Activated B cell treated with CpG ODN at 0.5 μM for 24 hours (primary cell): ENCODE measurements at regions not wholly inside any gene's neighbourhood (a gene's known extent, or its start where the extent isn't known, plus 50 kb on each side); places are given as distances from the start of the nearest gene placed in this dataset.

ENCODE experiments used
- ATAC-seq: fragments of 200-7000 bp; cut with Tn5 transposase; one replicate; pipeline ENCODE4 v1.10.0; 2021; ENCODE audit warnings: low read depth, mild to moderate bottlenecking, moderate library complexity
- CTCF ChIA-PET: fragments of 350-600 bp; sonication (Branson Sonifier 250); formaldehyde crosslinking; loops from one replicate; lab custom pipeline; 2021; ENCODE audit warnings: antibody characterized with exemption; lab: Charles Lee
- POLR2A ChIA-PET: fragments of 350-600 bp; sonication (Branson Sonifier 250); formaldehyde crosslinking; loops from one replicate; lab custom pipeline; 2021; ENCODE audit warnings: antibody characterized with exemption; lab: Charles Lee
- DNase-seq: peaks from one replicate; pipeline ENCODE4 v3.0.0; 2022
- H3K27ac Mint-ChIP-seq: one replicate; pipeline ENCODE4 v1.8.0; 2020; ENCODE audit warnings: mixed read lengths
- H3K27me3 Mint-ChIP-seq: one replicate; pipeline ENCODE4 v1.8.0; 2021; ENCODE audit warnings: mixed read lengths
- H3K36me3 Mint-ChIP-seq: one replicate; pipeline ENCODE4 v1.8.0; 2021; ENCODE audit warnings: low read depth, mixed read lengths
- H3K4me1 Mint-ChIP-seq: one replicate; pipeline ENCODE4 v1.8.0; 2021; ENCODE audit warnings: mixed read lengths
- H3K4me3 Mint-ChIP-seq: one replicate; pipeline ENCODE4 v1.8.0; 2020; ENCODE audit warnings: mild to moderate bottlenecking, mixed read lengths
- H3K9me3 Mint-ChIP-seq: one replicate; pipeline ENCODE4 v1.8.0; 2020; ENCODE audit warnings: mixed read lengths
- intact Hi-C: fragments of 100-400 bp; cut with micrococcal nuclease; formaldehyde crosslinking; loops from one replicate; pipeline ENCODE4 v1.15.1; 2024
- TF ChIP-seq, protein P1 (sequence below): fragments of 200-600 bp; IDR thresholded peaks from one replicate; pipeline ENCODE4 v1.8.0; 2022; ENCODE audit warnings: antibody characterized with exemption, mild to moderate bottlenecking

- Mint-ChIP-seq H3K36me3 (no peaks in the 10 kb centered on the region), H3K27me3 (no peaks in the 10 kb centered on the region), H3K4me3 (no peak overlapping the region), H3K9me3 (no peaks in the 10 kb centered on the region), H3K27ac (no peak overlapping the region), H3K4me1 (peaks cover 11% of the 10 kb centered on the region)
- POLR2A ChIA-PET: no interaction called here
- CTCF ChIA-PET: no interaction called here
- no peak for DNase-seq
- intact Hi-C loops: no loop called here
- TF ChIP-seq, protein P1, sequence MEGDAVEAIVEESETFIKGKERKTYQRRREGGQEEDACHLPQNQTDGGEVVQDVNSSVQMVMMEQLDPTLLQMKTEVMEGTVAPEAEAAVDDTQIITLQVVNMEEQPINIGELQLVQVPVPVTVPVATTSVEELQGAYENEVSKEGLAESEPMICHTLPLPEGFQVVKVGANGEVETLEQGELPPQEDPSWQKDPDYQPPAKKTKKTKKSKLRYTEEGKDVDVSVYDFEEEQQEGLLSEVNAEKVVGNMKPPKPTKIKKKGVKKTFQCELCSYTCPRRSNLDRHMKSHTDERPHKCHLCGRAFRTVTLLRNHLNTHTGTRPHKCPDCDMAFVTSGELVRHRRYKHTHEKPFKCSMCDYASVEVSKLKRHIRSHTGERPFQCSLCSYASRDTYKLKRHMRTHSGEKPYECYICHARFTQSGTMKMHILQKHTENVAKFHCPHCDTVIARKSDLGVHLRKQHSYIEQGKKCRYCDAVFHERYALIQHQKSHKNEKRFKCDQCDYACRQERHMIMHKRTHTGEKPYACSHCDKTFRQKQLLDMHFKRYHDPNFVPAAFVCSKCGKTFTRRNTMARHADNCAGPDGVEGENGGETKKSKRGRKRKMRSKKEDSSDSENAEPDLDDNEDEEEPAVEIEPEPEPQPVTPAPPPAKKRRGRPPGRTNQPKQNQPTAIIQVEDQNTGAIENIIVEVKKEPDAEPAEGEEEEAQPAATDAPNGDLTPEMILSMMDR: no peak
- no peak for ATAC-seq
These were observed 241.6 kb upstream of the ZPLD1 start for GRCh38 chr3:102193255-102193654.

- TF ChIP-seq, protein P1: no peak
- Mint-ChIP-seq H3K27me3 (no peaks in the 10 kb centered on the region), H3K4me3 (no peak overlapping the region), H3K36me3 (no peaks in the 10 kb centered on the region), H3K4me1 (peaks cover 11% of the 10 kb centered on the region), H3K9me3 (no peaks in the 10 kb centered on the region), H3K27ac (no peak overlapping the region)
- intact Hi-C loops: no loop called here
- DNase-seq (no peak), ATAC-seq (no peak)
- ChIA-PET CTCF (no interaction called here), POLR2A (no interaction called here)
These were observed 240.8 kb upstream of the ZPLD1 start for GRCh38 chr3:102194001-102194400.

DNA sequence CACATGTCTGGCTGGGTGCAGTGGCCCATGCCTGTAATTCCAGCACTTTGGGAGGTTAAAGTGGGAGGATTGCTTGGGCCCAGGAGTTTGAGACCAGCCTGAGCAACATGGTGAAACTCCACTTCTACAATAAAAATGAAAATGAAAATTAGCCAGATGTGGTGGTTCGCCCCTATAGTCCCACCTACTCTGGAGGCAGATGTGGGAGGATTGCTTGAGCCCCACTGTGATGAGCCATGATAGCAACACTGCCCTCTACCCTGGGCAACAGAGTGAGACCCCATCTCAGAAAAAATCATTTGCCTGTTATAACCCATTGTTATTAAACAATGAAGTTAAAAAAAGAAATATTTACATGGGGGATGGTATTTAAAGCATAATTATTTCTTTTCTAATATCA lies 240.1 kb upstream of the ZPLD1 start:
- no peaks in the 10 kb centered on the region for H3K36me3 Mint-ChIP-seq
- H3K4me1 Mint-ChIP-seq: peaks cover 9% of the 10 kb centered on the region
- CTCF ChIA-PET: no interaction called here
- H3K9me3 Mint-ChIP-seq: no peaks in the 10 kb centered on the region
- H3K27me3 Mint-ChIP-seq: no peaks in the 10 kb centered on the region
- no peak overlapping the region for H3K27ac Mint-ChIP-seq
- H3K4me3 Mint-ChIP-seq: no peak overlapping the region
- POLR2A ChIA-PET: no interaction called here
- no peak for DNase-seq
- no peak for ATAC-seq
- TF ChIP-seq, protein P1: no peak
- intact Hi-C loops: no loop called here

- Mint-ChIP-seq H3K27ac (no peak overlapping the region), H3K9me3 (no peaks in the 10 kb centered on the region), H3K36me3 (no peaks in the 10 kb centered on the region), H3K4me3 (no peak overlapping the region), H3K27me3 (no peaks in the 10 kb centered on the region), H3K4me1 (peaks cover 9% of the 10 kb centered on the region)
- ChIA-PET CTCF (no interaction called here), POLR2A (interaction anchor here (0.7 kb wide), 1 partner anchor 84 kb away, joined by 3 read pairs; no protein-coding TSS in a partner anchor)
- no peak for DNase-seq
- intact Hi-C loops: no loop called here
- ATAC-seq: no peak
- TF ChIP-seq, protein P1: no peak
These were observed 239.4 kb upstream of the ZPLD1 start for GRCh38 chr3:102195198-102195948.

GRCh38 chr3:102200126-102200525 lies 234.7 kb upstream of the ZPLD1 start:
- CTCF ChIA-PET: interaction anchor here (1.1 kb wide), 1 partner anchor 23 kb away, joined by 3 read pairs; no protein-coding TSS in a partner anchor
- intact Hi-C loops: no loop called here
- TF ChIP-seq, protein P1: no peak
- ATAC-seq (no peak), DNase-seq (no peak)
- H3K27me3 Mint-ChIP-seq: no peaks in the 10 kb centered on the region
- H3K4me1 Mint-ChIP-seq: peaks cover under 1% of the 10 kb centered on the region
- POLR2A ChIA-PET: no interaction called here
- H3K4me3 Mint-ChIP-seq: no peak overlapping the region
- no peaks in the 10 kb centered on the region for H3K36me3 Mint-ChIP-seq
- no peak overlapping the region for H3K27ac Mint-ChIP-seq
- no peaks in the 10 kb centered on the region for H3K9me3 Mint-ChIP-seq
